Activated effector memory CD4-positive, alpha-beta T cell treated with anti-CD3 and anti-CD28 coated beads, Interleukin-2, amount 50 U/mL, for 16 hours (primary cell): ENCODE measurements at regions not wholly inside any gene's neighbourhood (a gene's known extent, or its start where the extent isn't known, plus 50 kb on each side); places are given as distances from the start of the nearest gene placed in this dataset.

Experiments
- DNase-seq: peaks from one replicate; pipeline ENCODE4 v3.0.0-alpha.2; 2020

- no peak for DNase-seq
Measured at GRCh38 chr1:36743286-36744005, 260.7 kb upstream of the CSF3R start.

DNA sequence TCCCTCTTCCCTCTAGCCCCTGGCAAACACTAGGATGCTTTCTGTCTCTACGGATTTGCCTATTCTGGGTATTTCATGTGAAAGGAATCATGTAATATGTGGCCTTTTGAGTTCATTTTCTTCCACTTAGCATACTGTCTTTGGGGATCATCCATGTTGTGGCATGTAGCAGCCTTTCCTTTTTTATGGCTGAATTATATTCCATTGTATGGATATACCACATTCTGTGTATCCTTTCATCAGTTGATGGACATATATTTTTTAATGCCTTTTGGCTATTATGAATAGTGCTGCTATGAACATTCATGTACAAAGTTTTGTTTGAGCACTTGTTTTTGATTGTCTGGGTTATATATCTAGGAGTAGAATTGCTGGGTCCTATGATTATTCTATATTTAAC is 258.4 kb upstream of the CSF3R start:
- no peak for DNase-seq

DNA sequence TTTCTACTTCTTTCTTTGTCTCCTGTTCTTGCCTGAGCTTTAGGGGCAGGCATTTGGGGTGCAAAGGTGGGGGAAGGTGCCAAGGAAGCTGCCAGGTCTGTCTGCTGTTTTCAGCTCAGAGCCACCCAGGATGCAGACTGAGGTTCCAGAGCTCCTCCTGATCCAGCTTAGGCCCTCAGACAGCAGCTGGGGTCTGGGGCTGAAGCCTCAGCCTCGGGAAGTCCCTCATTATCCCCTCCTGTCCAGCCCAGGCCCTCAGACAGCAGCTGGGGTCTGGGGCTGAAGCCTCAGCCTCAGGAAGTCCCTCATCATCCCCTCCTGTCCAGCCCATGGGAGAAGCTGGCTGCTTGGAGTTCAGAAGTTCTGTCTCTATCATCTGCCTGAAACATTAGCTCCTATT is 257.7 kb upstream of the CSF3R start:
- DNase-seq = no peak

- no peak for DNase-seq
Measured at GRCh38 chr1:36739703-36740289, 257.1 kb upstream of the CSF3R start.

DNA sequence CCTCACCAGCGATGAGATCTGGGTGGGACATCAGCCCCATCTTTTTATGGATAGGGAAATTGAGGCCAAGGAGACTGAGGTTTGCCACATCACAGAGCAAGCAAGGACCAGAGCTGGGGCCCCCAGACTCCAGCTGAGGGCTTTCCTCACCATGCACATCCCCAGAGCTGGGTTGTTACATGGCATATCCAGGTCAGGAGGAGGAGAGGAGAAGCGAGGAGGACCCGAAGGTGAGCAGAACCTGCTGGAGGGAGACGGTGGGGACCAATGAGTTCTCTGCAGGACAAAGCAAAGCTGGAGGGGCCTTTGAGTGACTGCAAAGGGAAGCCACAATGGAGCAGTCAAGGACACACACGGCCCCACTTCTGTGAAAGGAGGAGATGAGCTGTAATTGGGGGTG is 255.5 kb upstream of the CSF3R start:
- no peak for DNase-seq

DNA sequence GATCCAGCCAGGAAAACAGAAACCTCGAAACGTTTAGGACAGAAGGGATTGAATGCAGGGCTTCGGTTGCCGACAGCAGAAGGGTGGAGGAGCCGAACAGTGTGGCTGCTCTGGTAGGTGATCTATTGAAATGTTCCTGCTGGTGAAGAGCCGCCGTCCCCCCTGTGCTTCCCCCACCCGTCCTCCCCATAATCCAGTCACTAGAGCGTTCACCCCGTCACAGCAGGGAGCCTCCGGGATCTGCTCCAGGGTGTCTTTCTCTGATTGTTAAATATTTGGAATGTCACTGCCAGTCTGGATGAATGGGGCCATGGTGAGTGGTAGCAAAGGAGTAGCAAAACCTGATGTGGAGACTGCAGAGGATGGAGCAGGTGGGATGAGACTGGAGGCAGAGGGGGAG is 255.1 kb upstream of the CSF3R start:
- no peak for DNase-seq

DNA sequence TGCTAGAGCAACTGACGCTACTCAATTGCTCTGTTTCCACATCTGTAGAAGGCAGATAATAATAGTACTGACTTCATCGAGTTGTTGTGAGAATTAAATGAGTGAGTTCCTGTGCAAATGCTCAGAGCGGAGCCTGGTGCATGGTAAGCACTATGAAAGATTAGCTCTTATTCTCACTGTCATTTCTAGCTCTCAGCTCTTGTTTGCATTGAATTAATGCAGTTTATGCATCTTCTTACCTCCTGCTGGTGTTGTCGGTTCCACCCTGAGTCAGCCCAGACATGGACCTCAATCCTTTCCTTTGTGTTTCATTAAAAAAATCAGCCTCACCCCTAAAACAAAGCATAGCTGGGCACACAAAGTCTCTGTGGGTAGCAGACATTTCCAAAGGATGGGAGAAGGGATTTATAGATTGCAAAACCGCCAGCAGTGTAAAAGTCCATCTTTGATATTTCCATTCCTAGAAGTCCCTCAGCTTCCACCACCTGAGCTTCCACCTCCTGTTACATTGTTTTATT is 254.4 kb upstream of the CSF3R start:
- no peak for DNase-seq

GRCh38 chr1:36735939-36736730 is 253.4 kb upstream of the CSF3R start:
- no peak for DNase-seq

- no peak for DNase-seq
Measured at GRCh38 chr1:36735436-36735835, 252.7 kb upstream of the CSF3R start.

DNA sequence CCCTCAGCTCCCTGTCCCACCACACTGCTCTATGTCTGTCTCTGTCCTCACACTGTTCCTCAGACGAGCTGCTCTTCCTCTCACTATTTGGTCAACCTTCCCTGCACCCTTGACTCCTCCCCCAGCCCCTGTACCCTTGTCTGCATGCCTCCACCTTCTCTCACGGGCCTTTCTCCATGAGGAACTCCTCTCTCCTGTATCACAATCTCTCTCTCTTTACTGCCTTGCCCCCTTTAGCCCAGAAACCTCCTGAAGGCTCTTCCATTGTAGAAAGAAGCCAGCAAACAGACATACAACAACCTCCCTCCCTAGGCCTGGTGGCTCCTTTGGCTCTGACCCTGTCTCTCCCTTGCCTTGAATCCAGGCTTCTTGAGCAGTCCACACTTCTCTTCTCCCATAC is 251.6 kb upstream of the CSF3R start:
- DNase-seq = no peak

GRCh38 chr1:36733748-36734147 is 251.0 kb upstream of the CSF3R start:
- no peak for DNase-seq

- no peak for DNase-seq
Measured at GRCh38 chr1:36732015-36732356, 249.3 kb upstream of the CSF3R start.

- DNase-seq = no peak
Measured at GRCh38 chr1:36731226-36732014, 248.7 kb upstream of the CSF3R start.

- no peak for DNase-seq
Measured at GRCh38 chr1:36730599-36730998, 247.9 kb upstream of the CSF3R start.

GRCh38 chr1:36729716-36730510 is 247.2 kb upstream of the CSF3R start:
- no peak for DNase-seq

GRCh38 chr1:36729289-36729688 is 246.6 kb upstream of the CSF3R start:
- no peak for DNase-seq

GRCh38 chr1:36728846-36729245 is 246.1 kb upstream of the CSF3R start:
- DNase-seq = no peak

- no peak for DNase-seq
Measured at GRCh38 chr1:36728051-36728450, 245.3 kb upstream of the CSF3R start.

GRCh38 chr1:36725151-36725550 is 242.4 kb upstream of the CSF3R start:
- no peak for DNase-seq

- no peak for DNase-seq
Measured at GRCh38 chr1:36723813-36724212, 241.1 kb upstream of the CSF3R start.

DNA sequence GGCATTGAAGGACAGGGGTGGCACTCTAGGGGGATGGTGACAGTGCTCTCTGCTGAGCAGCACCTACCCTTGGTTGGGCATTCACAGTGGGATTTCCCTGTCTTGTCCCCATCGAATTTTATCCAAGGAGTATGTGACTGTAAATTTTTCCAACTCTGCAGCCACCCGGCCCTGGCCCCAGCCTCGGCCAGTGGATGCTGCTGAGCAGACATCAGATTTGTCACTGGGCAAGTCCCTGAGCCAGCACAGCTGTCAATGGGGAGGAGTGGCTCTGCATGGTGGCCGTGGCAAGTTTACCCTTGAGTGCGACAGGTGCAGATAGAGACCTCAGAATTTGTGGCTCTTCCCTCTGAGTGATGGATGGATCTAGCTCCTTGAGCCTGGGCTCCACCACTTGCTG is 240.2 kb upstream of the CSF3R start:
- DNase-seq = no peak

DNA sequence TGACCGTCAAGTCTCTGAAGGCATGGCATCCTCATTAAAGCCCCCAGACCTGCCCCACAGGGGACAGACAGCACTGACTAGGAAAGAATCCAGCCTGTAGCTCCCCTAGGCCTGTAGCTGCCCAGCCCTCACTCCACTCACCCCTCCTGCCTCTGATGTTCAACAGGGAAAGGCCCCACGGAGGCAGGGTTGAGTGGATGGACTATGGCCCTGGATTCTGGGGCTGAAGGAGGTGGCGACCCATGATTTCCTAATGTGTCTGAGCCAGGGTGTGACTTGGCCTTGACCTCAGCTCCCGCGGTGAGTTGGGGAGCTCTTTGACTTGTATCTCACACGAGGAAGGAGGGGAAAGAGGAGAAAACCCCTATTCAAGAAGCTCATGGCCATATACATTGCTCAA is 238.5 kb upstream of the CSF3R start:
- DNase-seq = no peak
